ENCODE measurements at regions not wholly inside any gene's neighbourhood (a gene's known extent, or its start where the extent isn't known, plus 50 kb on each side); places are given as distances from the start of the nearest gene placed in this dataset.

GRCh38 chr1:68974447-68974846 lies 477.6 kb upstream of the DEPDC1 start:
- Histone ChIP-seq H3K9ac (ENCODE audit: low read depth in 1 of 2, low read length in 2 of 2) (no peak overlapping the region), H3K27me3 (ENCODE audit: control insufficient read depth in 4 of 4, insufficient read depth in 4 of 4, low read length in 3 of 4) (no peaks in the 10 kb centered on the region), H3K9me3 (ENCODE audit: control insufficient read depth in 4 of 4, low read length in 3 of 4) (no peaks in the 10 kb centered on the region), H3K4me3 (ENCODE audit: low read depth in 1 of 3, low read length in 3 of 3) (no peak overlapping the region), H3K36me3 (ENCODE audit: control insufficient read depth in 4 of 4, insufficient read depth in 3 of 4, low read depth in 1 of 4, low read length in 3 of 4) (no peaks in the 10 kb centered on the region), H3K4me1 (ENCODE audit: control insufficient read depth in 4 of 4, insufficient read depth in 4 of 4, low read length in 3 of 4) (no peaks in the 10 kb centered on the region), H3K27ac (ENCODE audit: low read depth in 1 of 2, low read length in 2 of 2) (no peak overlapping the region)
- 80% methylated on average over 5 of the region's 5 CpGs for WGBS
- no peak for TF ChIP-seq GABPA (IDR thresholded peaks at IDR 0.05 in 1 of 2, conservative IDR thresholded peaks at IDR 0.05 in 1 of 2)
- no peak for TF ChIP-seq REST (IDR thresholded peaks at IDR 0.05)
- TF ChIP-seq ZBTB33 (IDR thresholded peaks at IDR 0.05) = no peak
- TF ChIP-seq SP1 (IDR thresholded peaks at IDR 0.05) = no peak
- no peak for TF ChIP-seq FOXA2 (IDR thresholded peaks at IDR 0.05)
- DNase-seq (ENCODE audit: low spot score) = no peak

GRCh38 chr1:68975212-68975933 lies 478.5 kb upstream of the DEPDC1 start:
- H3K9me3 ChIP-seq (ENCODE audit: control insufficient read depth in 4 of 4, low read length in 3 of 4) = no peaks in the 10 kb centered on the region
- no peak for TF ChIP-seq TAF1 (conservative IDR thresholded peaks at IDR 0.05)
- no peak for TF ChIP-seq HNF4A (conservative IDR thresholded peaks at IDR 0.05)
- TF ChIP-seq FOXA2 (IDR thresholded peaks at IDR 0.05) = no peak
- TF ChIP-seq NR2F2 (IDR thresholded peaks at IDR 0.05) = no peak
- no peak for TF ChIP-seq RAD21 (IDR thresholded peaks at IDR 0.05)
- TF ChIP-seq SP1 (IDR thresholded peaks at IDR 0.05) = no peak
- no peak for TF ChIP-seq YY1 (IDR thresholded peaks at IDR 0.05)
- no peak for TF ChIP-seq EGR1 (IDR thresholded peaks at IDR 0.05; ENCODE audit: low read depth in 2 of 2)
- TF ChIP-seq ATF3 (IDR thresholded peaks at IDR 0.05) = no peak
- no peak for TF ChIP-seq CTCF (IDR thresholded peaks at IDR 0.05; ENCODE audit: low read depth, low read length, missing input control)
- no peak for TF ChIP-seq RXRA (IDR thresholded peaks at IDR 0.05)
- no peak for TF ChIP-seq FOXA1 (IDR thresholded peaks at IDR 0.05)
- TF ChIP-seq REST (IDR thresholded peaks at IDR 0.05) = no peak
- no peak for TF ChIP-seq MAX (IDR thresholded peaks at IDR 0.05)
- no peak for TF ChIP-seq GABPA (IDR thresholded peaks at IDR 0.05 in 1 of 2, conservative IDR thresholded peaks at IDR 0.05 in 1 of 2)
- TF ChIP-seq HNF4G (IDR thresholded peaks at IDR 0.05) = no peak
- H3K4me1 ChIP-seq (ENCODE audit: control insufficient read depth in 4 of 4, insufficient read depth in 4 of 4, low read length in 3 of 4) = no peaks in the 10 kb centered on the region
- no peaks in the 10 kb centered on the region for H3K27me3 ChIP-seq (ENCODE audit: control insufficient read depth in 4 of 4, insufficient read depth in 4 of 4, low read length in 3 of 4)
- H3K36me3 ChIP-seq (ENCODE audit: control insufficient read depth in 4 of 4, insufficient read depth in 3 of 4, low read depth in 1 of 4, low read length in 3 of 4) = no peaks in the 10 kb centered on the region
- H3K9ac ChIP-seq (ENCODE audit: low read depth in 1 of 2, low read length in 2 of 2) = no peak overlapping the region
- no peak overlapping the region for H3K27ac ChIP-seq (ENCODE audit: low read depth in 1 of 2, low read length in 2 of 2)
- WGBS = 54% methylated on average over 4 of the region's 4 CpGs
- DNase-seq (ENCODE audit: low spot score) = no peak
- no peak overlapping the region for H3K4me3 ChIP-seq (ENCODE audit: low read depth in 1 of 3, low read length in 3 of 3)
